Small intestine (tissue), 7 donors: ENCODE measurements at regions not wholly inside any gene's neighbourhood (a gene's known extent, or its start where the extent isn't known, plus 50 kb on each side); places are given as distances from the start of the nearest gene placed in this dataset.
"Not testable (repeated sequence)": the region's sequence is repeated elsewhere in the genome, so short reads cannot be mapped to it uniquely, and the experiment has no call there.

Source experiments
- DNase-seq, 2 donors: peaks; one replicate each; pipeline versions ENCODE4 v3.0.0 to v3.0.0-alpha.2; 2013
- FAIRE-seq: peaks from 2 replicates; lab custom pipeline; 2012; peaks lifted over from hg19 to GRCh38; lab: Jason Lieb, UNC
- H3K27ac ChIP-seq, 3 donors: one replicate each; pipeline ENCODE4 v1.5.1; 2013; ENCODE audit warnings: low read length in 2 of 3, mild to moderate bottlenecking in 2 of 3, control low read depth in 1 of 3, inconsistent platforms in 1 of 3, low read depth in 1 of 3, moderate library complexity in 1 of 3
- H3K27me3 ChIP-seq, 3 donors: one replicate each; pipeline ENCODE4 v1.6.1; 2013; ENCODE audit warnings: low read length in 3 of 3, inconsistent platforms in 1 of 3; ENCODE audit not compliant: control insufficient read depth in 3 of 3, insufficient read depth in 3 of 3
- H3K36me3 ChIP-seq, 3 donors: one replicate each; pipeline ENCODE4 v1.6.1; 2013; ENCODE audit warnings: low read length in 3 of 3, inconsistent platforms in 1 of 3, low read depth in 1 of 3, mild to moderate bottlenecking in 1 of 3, moderate library complexity in 1 of 3; ENCODE audit not compliant: control insufficient read depth in 3 of 3, insufficient read depth in 2 of 3
- H3K4me1 ChIP-seq, 3 donors: one replicate each; pipeline ENCODE4 v1.6.1; 2013; ENCODE audit warnings: low read length in 2 of 3, inconsistent platforms in 1 of 3, low read depth in 1 of 3, mild to moderate bottlenecking in 1 of 3, moderate library complexity in 1 of 3; ENCODE audit not compliant: control insufficient read depth in 3 of 3, insufficient read depth in 2 of 3
- H3K4me3 ChIP-seq, 3 donors: one replicate each; pipeline ENCODE4 v1.5.1; 2013; ENCODE audit warnings: low read length in 3 of 3, control low read depth in 1 of 3, inconsistent platforms in 1 of 3, low read depth in 1 of 3, mild to moderate bottlenecking in 1 of 3, moderate library complexity in 1 of 3
- H3K9me3 ChIP-seq, 2 donors: one replicate each; pipeline ENCODE4 v1.6.1; 2013; ENCODE audit warnings: low read depth in 1 of 2, low read length in 1 of 2; ENCODE audit not compliant: control insufficient read depth in 2 of 2, insufficient read depth in 1 of 2
- WGBS, 3 donors: extraction: QIAGEN DNeasy Blood & Tissue Kit; methylation state at CpG; one replicate each; pipeline ENCODE4 v1.1.7; 2013; 5-methylcytosine and 5-hydroxymethylcytosine counted together
- donor health status: healthy with polysubstance abuse.
- donor health status: control.
- donor health status: control.
- donor health status: Bipolar disorder and iron deficiency.
- donor health status: healthy.

DNA sequence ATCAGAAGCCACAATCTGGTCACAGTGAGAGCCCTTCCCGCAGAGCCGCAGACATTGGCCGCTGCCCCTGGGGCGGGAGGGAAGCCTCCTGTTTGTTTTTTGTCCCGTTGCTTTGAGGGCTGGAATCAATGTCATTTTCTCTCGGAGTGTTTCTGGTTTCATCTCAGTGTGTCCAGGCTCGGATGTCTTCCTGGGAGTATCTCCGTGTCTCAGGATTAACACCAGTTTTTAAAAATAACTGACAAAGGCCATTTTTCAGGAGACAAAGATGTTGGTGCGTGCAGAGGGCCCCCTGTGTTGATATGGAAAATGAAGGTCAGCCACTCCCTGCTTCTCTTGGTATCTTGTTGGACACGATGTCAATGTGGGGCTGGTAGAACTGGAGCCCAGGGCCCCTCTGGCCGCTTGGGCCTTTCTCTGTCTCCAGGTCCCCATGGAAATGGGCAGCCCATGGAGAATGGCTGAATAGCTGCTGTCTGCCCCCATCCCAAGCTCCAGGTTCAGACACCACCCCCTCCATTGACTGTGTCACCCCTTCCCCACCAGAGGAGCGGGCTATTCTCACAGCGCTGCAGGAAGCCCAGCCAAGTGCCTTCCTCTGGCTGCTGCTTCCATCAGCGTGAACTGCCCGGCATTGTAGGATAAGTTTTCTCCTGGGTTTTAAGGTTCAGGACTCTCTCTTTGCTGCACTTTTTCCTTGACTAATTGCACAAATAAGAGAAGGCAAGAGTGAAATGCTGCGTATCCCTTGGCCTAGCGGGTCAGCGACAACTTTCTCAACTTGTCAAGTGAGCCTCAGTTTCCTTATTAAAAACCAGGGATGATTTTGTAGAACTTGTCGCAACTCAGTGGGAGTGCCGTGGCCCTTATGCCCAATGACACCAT lies 72.2 kb upstream of the METTL9 start:
- peaks cover 0 to 36% (median 0%) of the 10 kb centered on the region in 3 donors for H3K4me1 ChIP-seq
- no peak for DNase-seq
- WGBS, 3 donors: 74 to 81% (median 77%) methylated on average over 19 to 20 of the region's 20 CpGs

DNA sequence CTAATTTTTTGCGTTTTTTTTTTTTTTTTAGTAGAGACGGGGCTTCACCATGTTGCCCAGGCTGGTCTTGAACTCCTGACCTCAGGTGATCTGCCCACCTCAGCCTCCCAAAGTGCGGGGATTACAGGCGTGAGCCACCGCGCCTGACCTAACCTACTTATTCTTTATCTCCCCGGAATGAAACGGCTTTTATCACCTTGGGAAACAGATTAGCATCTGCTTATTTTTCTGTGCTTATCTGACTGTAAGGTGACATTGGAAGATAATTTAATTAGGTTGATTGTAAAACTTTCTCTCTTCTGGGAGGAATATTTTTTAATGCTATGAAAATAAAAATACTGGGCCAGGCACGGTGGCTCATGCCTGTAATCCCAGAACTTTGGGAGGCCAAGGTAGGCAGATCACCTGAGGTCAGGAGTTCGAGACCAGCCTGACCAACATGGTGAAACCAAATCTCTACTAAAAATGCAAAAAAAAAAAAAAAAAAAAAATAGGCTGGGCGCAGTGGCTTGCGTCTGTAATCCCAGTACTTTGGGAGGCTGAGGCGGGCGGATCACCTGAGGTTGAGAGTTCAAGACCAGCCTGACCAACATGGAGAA lies 70.2 kb upstream of the METTL9 start:
- not testable (repeated sequence) for H3K9me3 ChIP-seq, FAIRE-seq
- WGBS, 3 donors: 48 to 82% (median 71%) methylated on average over 13 to 14 of the region's 14 CpGs

More for the DNA sequence above, 72.2 kb upstream of the METTL9 start:
- no peak for FAIRE-seq
- H3K4me3 ChIP-seq: no peak overlapping the region
- H3K27ac ChIP-seq: no peak overlapping the region
- H3K36me3 ChIP-seq: no peaks in the 10 kb centered on the region
- no peaks in the 10 kb centered on the region for H3K9me3 ChIP-seq
- no peaks in the 10 kb centered on the region for H3K27me3 ChIP-seq

DNA sequence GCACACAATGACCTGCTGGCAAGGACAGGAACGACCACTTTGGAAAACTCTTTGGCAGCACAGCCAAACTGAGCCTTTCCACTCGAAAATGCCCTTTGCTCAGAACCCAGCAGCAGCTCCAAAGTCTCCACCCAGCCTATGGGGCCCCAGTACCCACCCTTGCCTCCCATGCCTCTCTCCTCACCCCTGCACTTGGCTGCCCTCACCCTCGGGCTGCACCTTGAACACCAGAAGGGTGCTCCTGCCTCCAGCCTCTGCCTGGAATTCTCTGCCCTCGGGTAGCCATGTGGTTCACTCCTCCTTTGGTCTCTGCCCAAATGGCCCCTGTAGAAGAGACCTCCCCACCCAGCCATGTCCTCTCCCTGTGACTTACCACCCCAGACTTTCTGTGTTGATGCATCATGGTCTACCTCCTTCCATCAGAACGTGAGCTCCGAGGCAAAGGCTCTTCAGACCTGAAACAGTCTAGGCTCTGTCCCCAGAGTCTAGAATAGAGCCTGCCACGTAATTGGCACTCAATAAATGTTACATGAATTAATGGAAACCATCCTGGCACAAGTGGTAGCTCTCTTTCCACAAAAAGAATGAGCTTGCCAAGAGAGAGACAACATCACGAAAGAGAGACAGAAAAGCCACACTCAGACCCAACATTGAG lies 68.5 kb upstream of the METTL9 start:
- not testable (repeated sequence) for H3K36me3 ChIP-seq, H3K4me3 ChIP-seq, FAIRE-seq, H3K9me3 ChIP-seq, H3K27ac ChIP-seq, H3K27me3 ChIP-seq
- H3K4me1 ChIP-seq: peaks cover 0 to 19% (median 0%) of the 10 kb centered on the region in 3 donors
- peak; percentile 27 to 43 for DNase-seq
- 40 to 64% (median 47%) methylated on average over 7 of the region's 8 CpGs for WGBS, 3 donors

More for the DNA sequence above, 70.2 kb upstream of the METTL9 start:
- not testable (repeated sequence) for H3K27me3 ChIP-seq, H3K4me3 ChIP-seq, H3K27ac ChIP-seq, DNase-seq, H3K36me3 ChIP-seq
- H3K4me1 ChIP-seq: peaks cover 0 to 29% (median 0%) of the 10 kb centered on the region in 3 donors

DNA sequence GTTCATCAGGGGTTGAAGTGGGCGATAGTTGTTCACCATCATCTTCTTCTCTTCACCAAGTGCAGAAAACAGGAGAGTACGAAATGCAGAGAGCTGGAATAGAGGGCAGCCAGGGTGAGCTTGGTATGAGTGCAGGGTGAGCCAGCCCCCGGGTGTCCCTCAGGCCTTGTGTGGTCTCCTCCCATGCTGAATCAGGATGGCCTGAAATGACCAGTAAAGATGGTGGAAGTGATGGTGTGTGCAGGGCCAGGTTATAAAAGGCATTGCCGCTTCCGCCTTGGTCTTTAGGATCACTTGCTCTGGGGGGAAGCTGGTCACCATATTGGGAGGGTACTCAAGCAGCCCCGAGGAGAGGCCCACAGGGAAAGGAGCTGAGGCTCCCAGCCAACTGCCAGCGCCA lies 66.4 kb upstream of the METTL9 start:
- not testable (repeated sequence) for FAIRE-seq, H3K36me3 ChIP-seq

DNA sequence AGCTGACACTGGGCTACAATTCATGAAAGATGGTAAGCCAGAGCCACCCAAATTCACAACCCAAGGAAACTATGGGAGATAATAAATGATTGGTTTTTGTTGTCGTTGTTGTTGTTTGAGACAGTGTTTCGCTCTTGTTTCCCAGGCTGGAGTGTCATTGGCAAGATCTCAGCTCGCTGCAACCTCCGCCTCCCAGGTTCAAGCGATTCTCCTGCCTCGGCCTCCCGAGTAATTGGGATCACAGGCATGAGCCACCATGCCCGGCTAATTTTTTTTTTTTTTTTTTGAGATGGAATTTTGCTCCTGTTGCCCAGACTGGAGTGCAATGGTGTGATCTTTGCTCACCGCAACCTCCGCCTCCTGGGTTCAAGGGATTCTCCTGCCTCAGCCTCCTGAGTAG lies 65.9 kb upstream of the METTL9 start:
- H3K27ac ChIP-seq, H3K4me3 ChIP-seq, H3K36me3 ChIP-seq, H3K9me3 ChIP-seq, FAIRE-seq, H3K27me3 ChIP-seq, DNase-seq: not testable (repeated sequence)
- 97% methylated on average over 8 to 10 of the region's 10 CpGs for WGBS, 3 donors
- peaks cover 0 to 11% (median 0%) of the 10 kb centered on the region in 3 donors for H3K4me1 ChIP-seq

More for the DNA sequence above, 66.4 kb upstream of the METTL9 start:
- H3K4me1 ChIP-seq: peaks cover 0 to 11% (median 0%) of the 10 kb centered on the region in 3 donors
- 91 to 96% (median 95%) methylated on average over 6 to 7 of the region's 7 CpGs for WGBS, 3 donors
- not testable (repeated sequence) for H3K27ac ChIP-seq, H3K4me3 ChIP-seq, DNase-seq, H3K9me3 ChIP-seq, H3K27me3 ChIP-seq

DNA sequence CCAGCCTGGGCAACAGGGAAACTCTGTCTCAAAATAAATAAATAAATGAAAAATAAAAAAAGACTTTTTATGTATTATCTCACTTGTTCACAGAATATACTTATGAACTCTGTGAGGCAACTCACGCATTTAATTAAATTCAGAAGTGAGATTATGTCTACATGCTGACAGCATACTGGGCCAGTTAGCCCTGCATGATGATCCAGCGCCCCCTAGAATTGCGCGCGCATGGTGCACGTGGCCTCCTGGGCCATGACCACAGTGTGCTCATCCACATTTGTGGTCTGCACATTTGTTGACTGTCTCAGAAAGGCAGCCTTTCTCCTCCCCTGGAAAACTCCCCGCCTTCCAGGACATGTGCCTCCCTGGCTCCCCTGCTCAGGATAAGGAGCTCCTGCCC lies 64.8 kb upstream of the METTL9 start:
- not testable (repeated sequence) for H3K27me3 ChIP-seq, FAIRE-seq, DNase-seq, H3K4me3 ChIP-seq, H3K36me3 ChIP-seq, H3K27ac ChIP-seq, H3K9me3 ChIP-seq
- WGBS, 3 donors: 87 to 93% (median 88%) methylated on average over 6 of the region's 7 CpGs
- H3K4me1 ChIP-seq: peaks cover 0 to 11% (median 0%) of the 10 kb centered on the region in 3 donors

DNA sequence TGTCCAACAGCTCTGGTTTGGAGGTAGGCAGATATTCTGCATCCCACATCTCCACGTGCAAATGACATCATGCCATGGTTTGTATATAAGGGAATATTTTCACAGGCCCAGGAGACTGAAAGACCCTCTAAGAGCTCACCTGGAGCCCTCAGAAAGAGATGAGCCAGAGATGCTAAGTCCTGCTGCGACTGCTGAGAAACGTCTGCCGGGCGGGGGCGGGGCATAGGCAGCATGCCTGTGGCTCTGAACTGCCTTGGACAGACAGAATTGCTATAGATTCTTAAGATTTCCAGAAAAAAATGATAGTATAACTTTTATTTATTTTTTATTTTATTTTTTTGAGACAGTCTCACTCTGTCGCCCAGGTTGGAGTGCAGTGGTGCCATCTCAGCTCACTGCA lies 64.2 kb upstream of the METTL9 start:
- H3K9me3 ChIP-seq, DNase-seq, H3K4me3 ChIP-seq, H3K4me1 ChIP-seq, H3K27ac ChIP-seq, H3K36me3 ChIP-seq, FAIRE-seq, H3K27me3 ChIP-seq: not testable (repeated sequence)
- 80 to 95% (median 88%) methylated on average over 2 to 5 of the region's 7 CpGs for WGBS, 3 donors

DNA sequence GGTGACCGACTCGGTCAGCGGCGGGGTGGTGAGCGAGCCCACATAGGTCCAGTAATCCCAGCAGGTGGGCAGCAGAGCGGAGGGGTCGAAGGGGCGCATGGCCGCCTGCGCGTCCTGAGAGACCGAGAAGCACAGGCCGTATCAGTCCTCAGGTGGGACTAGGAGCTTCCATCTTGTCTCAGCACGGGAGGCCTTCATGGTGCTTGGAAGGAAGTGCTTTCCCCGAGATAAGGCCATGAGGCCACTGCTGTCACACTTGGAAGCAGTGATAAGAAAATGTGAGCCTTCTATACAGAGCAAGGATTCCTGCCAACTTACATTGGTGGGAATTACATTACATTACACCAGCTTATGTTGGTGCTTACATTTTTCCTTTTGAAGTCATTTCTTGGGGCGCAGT lies 62.6 kb upstream of the METTL9 start:
- 78 to 87% (median 80%) methylated on average over 10 to 13 of the region's 16 CpGs for WGBS, 3 donors
- DNase-seq, FAIRE-seq, H3K27me3 ChIP-seq, H3K36me3 ChIP-seq, H3K4me1 ChIP-seq, H3K27ac ChIP-seq, H3K4me3 ChIP-seq, H3K9me3 ChIP-seq: not testable (repeated sequence)
